Naive thymus-derived CD8-positive, alpha-beta T cell (primary cell): ENCODE measurements at regions not wholly inside any gene's neighbourhood (a gene's known extent, or its start where the extent isn't known, plus 50 kb on each side); places are given as distances from the start of the nearest gene placed in this dataset.

Source experiments
- ATAC-seq, 2 donors: fragments of 150-1000 bp; cut with Tn5 transposase in 1 of 2; sonication (Bioruptor Pico), chemical (Tn5 transposase) in 1 of 2; 1 replicate in 1 of 2; 2 replicates in 1 of 2; pipeline ENCODE4 v1.10.0; 2021; ENCODE audit warnings: mild to moderate bottlenecking in 2 of 2, moderate library complexity in 2 of 2
- POLR2A ChIA-PET: fragments of 350-600 bp; sonication (Branson Sonifier 250); formaldehyde crosslinking; loops from one replicate; lab custom pipeline; 2021; ENCODE audit warnings: antibody characterized with exemption; lab: Charles Lee
- DNase-seq, 10 donors: peaks; one replicate each; pipeline versions ENCODE4 v3.0.0 to v3.0.0-alpha.2; 2020 to 2022
- H3K27ac Mint-ChIP-seq, 10 donors: one replicate each; pipeline ENCODE4 v1.8.0; 2020 to 2022; ENCODE audit warnings: mild to moderate bottlenecking in 10 of 10, mixed read lengths in 10 of 10, moderate library complexity in 4 of 10, inconsistent platforms in 1 of 10
- H3K27me3 Mint-ChIP-seq, 5 donors: one replicate each; pipeline ENCODE4 v1.8.0; 2021 to 2022; ENCODE audit warnings: mixed read lengths in 5 of 5
- H3K36me3 Mint-ChIP-seq, 3 donors: one replicate each; pipeline ENCODE4 v1.8.0; 2020 to 2022; ENCODE audit warnings: mixed read lengths in 3 of 3, mild to moderate bottlenecking in 2 of 3, inconsistent platforms in 1 of 3
- H3K4me1 Mint-ChIP-seq, 4 donors: one replicate each; pipeline ENCODE4 v1.8.0; 2021 to 2022; ENCODE audit warnings: mixed read lengths in 4 of 4
- H3K4me3 Mint-ChIP-seq, 10 donors: one replicate each; pipeline ENCODE4 v1.8.0; 2020 to 2022; ENCODE audit warnings: mild to moderate bottlenecking in 10 of 10, mixed read lengths in 10 of 10, moderate library complexity in 6 of 10, inconsistent platforms in 1 of 10
- H3K9me3 Mint-ChIP-seq, 9 donors: one replicate each; pipeline ENCODE4 v1.8.0; 2020 to 2022; ENCODE audit warnings: mixed read lengths in 9 of 9, mild to moderate bottlenecking in 3 of 9, inconsistent platforms in 1 of 9, moderate library complexity in 1 of 9

DNA sequence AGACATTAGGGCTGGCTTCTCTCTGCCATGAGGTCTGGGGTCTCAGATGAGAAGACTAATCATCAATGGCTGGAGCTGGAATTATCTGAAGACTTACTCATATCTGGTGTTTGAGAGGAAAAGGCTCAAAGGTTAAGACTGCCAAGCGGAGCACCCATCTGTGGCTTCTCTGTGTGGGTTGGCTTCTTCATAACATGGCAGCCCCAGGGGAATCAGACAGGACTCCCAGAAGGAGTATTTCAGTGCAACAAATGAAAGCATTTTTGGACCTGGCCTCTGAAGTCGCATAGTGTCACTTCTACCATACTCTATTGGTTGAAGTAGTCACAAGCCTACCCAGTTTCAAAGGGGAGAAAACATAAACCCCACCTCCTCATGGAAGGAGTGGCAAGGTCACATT lies 171.8 kb upstream of the KRR1 start:
- Mint-ChIP-seq H3K9me3 (peaks cover 0 to 8% (median 2%) of the 10 kb centered on the region in 9 donors), H3K27ac (no peak overlapping the region), H3K4me3 (no peak overlapping the region), H3K36me3 (no peaks in the 10 kb centered on the region), H3K4me1 (no peaks in the 10 kb centered on the region), H3K27me3 (peaks cover 0 to 3% (median 0%) of the 10 kb centered on the region in 5 donors)
- no peak for DNase-seq
- POLR2A ChIA-PET, result no interaction called here
- ATAC-seq, result no peak

DNA sequence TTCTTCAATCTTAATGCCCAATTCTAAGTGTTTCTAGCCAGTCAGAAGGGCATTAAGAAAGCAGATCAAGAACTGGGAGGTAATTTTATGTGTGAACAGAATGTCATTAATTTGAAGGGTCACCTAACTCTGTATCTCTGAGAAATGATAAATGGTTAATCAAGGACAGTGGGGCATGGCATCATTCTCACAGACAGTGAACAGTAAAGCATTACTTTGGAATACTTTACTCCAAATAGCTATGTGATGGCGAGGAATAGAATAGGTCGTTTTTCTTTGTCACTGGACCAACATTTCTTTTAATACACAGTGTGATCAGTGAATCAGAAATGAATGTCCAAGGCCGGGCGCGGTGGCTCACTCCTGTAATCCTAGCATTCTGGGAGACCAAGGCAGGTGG lies 166.1 kb upstream of the KRR1 start:
- peaks cover 0 to 8% (median 2%) of the 10 kb centered on the region in 9 donors for H3K9me3 Mint-ChIP-seq
- ATAC-seq, result no peak
- DNase-seq, result no peak
- no peaks in the 10 kb centered on the region for H3K36me3 Mint-ChIP-seq
- POLR2A ChIA-PET, result no interaction called here
- no peak overlapping the region for H3K4me3 Mint-ChIP-seq
- peaks cover 0 to 4% (median 2%) of the 10 kb centered on the region in 5 donors for H3K27me3 Mint-ChIP-seq
- no peak overlapping the region for H3K27ac Mint-ChIP-seq
- H3K4me1 Mint-ChIP-seq, result no peaks in the 10 kb centered on the region

DNA sequence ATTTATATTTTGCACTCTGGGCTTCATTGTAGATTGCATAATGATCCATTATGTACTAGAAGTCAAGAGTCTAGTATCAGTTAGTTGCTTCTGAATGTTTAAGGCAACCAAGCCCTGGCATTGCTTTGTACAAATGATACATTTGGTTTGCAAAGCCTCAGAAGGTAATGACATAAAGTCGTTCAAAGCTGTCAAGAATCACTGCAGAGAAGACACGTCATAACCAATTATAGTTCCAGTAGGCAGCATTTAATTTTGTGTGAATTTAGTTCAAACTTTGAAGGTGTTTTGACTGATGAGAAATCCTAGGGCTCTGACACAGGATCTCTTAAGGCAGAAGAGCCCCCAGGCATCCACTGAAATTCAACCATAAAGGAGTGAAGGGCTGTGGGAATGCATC lies 163.0 kb upstream of the KRR1 start:
- H3K9me3 Mint-ChIP-seq, result no peaks in the 10 kb centered on the region
- no peak for DNase-seq
- H3K27ac Mint-ChIP-seq, result no peak overlapping the region
- no peaks in the 10 kb centered on the region for H3K4me1 Mint-ChIP-seq
- no peaks in the 10 kb centered on the region for H3K36me3 Mint-ChIP-seq
- no peak overlapping the region for H3K4me3 Mint-ChIP-seq
- peaks cover 0 to 4% (median 1%) of the 10 kb centered on the region in 5 donors for H3K27me3 Mint-ChIP-seq
- ATAC-seq, result no peak
- POLR2A ChIA-PET, result no interaction called here

DNA sequence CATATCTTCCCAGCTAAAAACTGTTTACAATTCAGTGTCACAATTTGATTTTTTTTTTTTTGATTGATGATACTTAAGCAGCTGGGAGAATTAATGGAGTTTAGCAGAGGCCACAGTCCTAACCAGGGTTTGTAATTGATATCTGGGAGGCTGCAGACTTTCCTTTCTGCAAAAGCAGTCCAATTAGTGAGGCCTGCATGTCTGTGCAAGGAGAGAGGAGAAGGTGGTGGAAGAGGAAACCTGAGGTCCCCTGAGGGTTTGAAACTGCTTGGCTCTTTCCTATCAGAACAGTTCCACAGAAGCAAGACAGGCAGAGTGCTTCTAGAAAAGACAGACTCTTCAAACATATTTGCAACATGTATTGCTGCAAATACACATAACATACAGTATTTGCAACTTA lies 160.8 kb upstream of the KRR1 start:
- Mint-ChIP-seq H3K4me3 (no peak overlapping the region), H3K4me1 (no peaks in the 10 kb centered on the region), H3K36me3 (no peaks in the 10 kb centered on the region), H3K9me3 (no peaks in the 10 kb centered on the region), H3K27ac (no peak overlapping the region), H3K27me3 (no peaks in the 10 kb centered on the region)
- POLR2A ChIA-PET, result no interaction called here
- ATAC-seq (no peak), DNase-seq (no peak)

DNA sequence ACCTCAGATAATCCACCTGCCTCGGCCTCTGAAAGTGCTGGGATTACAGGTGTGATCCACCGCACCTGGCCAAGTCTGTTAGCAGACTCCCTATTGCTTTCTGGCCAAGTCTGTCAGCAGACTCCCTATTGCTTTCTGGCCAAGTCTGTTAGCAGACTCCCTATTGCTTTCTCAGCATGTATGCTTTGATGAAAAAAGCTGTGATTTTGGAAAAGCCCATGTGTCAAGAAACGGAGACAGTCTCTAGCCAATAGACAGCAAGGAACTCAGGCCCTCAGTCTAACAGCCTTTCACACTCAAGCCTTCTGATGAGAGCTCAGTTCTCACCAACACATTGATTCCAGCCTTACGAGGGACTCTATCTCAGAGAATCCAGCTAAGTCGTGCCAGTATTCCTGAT lies 158.8 kb upstream of the KRR1 start:
- Mint-ChIP-seq H3K4me1 (no peaks in the 10 kb centered on the region), H3K36me3 (no peaks in the 10 kb centered on the region), H3K27me3 (no peaks in the 10 kb centered on the region), H3K27ac (no peak overlapping the region), H3K9me3 (no peaks in the 10 kb centered on the region), H3K4me3 (no peak overlapping the region)
- ATAC-seq (no peak), DNase-seq (no peak)
- POLR2A ChIA-PET, result no interaction called here

DNA sequence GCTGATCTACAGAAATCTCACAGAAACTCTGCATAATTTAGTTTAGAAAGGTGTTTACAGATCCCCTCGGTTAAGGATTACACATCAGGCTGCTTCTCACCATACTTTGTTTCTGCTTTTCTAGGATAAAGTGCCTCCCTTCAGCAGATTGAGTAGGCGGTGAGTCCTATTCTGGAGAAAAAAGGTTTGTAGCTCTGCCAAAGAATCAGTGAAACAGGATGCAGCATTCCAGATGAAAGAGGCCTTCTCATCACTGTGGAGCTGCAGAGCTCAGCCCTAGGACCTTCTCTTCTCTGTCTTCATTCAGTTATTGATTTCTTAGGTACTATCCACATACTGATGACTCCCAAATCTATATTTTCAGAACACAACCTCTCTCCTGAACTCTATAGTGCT lies 155.5 kb upstream of the KRR1 start:
- Mint-ChIP-seq H3K27ac (no peak overlapping the region), H3K9me3 (no peaks in the 10 kb centered on the region), H3K27me3 (no peaks in the 10 kb centered on the region), H3K4me1 (no peaks in the 10 kb centered on the region), H3K36me3 (no peaks in the 10 kb centered on the region), H3K4me3 (no peak overlapping the region)
- ATAC-seq (no peak), DNase-seq (no peak)
- POLR2A ChIA-PET, result no interaction called here

DNA sequence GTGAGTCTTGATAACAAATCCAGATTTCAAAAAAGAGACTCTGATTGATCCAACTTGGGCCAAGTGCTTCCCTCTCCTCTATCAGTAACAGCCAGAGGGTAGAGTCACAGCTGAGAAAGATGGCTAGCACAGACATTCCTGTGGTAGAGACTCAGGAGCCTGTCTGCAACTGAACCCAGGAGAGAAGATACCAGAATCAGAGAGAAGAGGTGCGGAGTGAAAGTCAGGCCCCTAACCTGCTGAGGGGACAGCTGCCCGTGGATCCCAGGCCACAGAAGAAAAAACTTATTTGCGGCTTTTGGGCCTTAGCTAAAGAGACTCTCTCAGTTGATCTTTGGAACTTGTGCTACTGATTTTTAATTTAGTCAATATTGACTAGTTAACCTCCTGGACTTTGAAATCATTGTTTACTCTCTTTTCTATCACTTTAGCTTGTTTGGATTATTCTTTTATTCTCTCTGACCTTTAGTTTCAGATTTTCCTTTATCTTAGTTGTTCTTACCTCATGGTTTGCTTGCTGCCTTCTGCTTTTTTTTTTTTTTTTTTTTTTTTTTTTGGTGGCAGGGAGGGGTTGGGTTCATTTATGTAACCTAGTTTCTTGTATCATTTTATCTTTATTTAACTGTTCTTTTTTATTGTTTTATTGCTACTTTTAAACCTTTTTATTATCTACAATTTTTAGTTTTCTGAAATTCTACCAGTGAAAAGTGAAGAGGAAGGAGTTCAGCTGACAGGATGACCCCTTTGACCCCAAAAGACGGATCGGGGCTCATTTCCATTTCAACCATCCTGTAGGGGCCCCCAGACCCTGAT lies 154.9 kb upstream of the KRR1 start:
- H3K9me3 Mint-ChIP-seq, result no peaks in the 10 kb centered on the region
- POLR2A ChIA-PET, result no interaction called here
- no peaks in the 10 kb centered on the region for H3K36me3 Mint-ChIP-seq
- peak overlapping the region in 1 of 10 donors; percentile 32 for H3K27ac Mint-ChIP-seq
- DNase-seq, result no peak
- ATAC-seq, result no peak
- no peak overlapping the region for H3K4me3 Mint-ChIP-seq
- no peaks in the 10 kb centered on the region for H3K4me1 Mint-ChIP-seq
- H3K27me3 Mint-ChIP-seq, result no peaks in the 10 kb centered on the region

DNA sequence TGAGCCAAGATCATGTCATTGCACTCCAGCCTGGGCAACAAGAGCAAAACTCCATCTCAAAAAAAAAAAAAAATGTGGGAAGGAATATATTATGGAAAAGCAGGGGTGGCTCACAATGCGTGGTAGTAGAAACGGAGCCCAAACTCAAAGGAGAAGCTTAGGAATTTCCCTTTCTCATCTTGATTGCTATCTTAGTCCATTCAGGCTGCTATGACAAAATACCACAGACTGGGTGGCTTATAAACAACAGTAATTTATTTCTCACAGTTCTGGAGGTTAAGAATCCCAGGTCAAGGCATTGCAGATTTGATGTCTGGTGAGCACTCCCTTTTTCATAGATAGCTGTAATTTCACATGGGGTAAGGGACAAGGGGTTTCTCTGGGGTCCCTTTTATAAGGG lies 153.8 kb upstream of the KRR1 start:
- Mint-ChIP-seq H3K4me1 (no peaks in the 10 kb centered on the region), H3K27ac (no peak overlapping the region), H3K36me3 (no peaks in the 10 kb centered on the region), H3K9me3 (no peaks in the 10 kb centered on the region), H3K4me3 (no peak overlapping the region), H3K27me3 (no peaks in the 10 kb centered on the region)
- DNase-seq (no peak), ATAC-seq (no peak)
- POLR2A ChIA-PET, result no interaction called here

DNA sequence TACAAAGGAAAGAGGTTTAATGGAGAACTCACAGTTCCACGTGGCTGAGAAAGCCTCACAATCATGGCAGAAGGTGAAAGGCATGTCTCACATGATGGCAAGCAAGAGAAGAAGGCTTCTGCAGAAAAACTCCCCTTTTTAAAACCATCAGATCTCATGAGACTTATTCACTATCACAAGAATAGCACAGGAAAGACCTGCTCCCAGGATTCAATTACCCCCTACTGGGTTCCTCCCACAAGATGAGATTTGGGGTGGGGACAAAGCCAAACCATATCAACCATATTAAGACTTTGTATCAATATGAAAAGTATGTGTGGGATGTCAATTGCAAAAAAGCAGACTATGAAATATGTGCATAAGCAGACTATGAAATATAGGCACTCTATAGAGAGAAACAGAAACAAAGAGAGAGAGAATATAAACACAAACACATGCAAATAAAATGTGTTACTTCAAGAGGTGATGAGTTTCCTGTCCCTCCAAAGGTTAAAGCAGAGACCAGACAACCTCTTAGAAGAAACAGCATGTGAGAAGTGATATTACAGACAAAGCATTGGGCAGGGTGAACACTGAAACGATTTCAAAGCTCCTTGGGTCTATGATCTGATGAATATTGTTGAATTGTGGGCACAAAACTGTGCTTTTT lies 151.2 kb upstream of the KRR1 start:
- POLR2A ChIA-PET, result no interaction called here
- ATAC-seq (no peak), DNase-seq (no peak)
- no peaks in the 10 kb centered on the region for H3K9me3 Mint-ChIP-seq
- no peak overlapping the region for H3K4me3 Mint-ChIP-seq
- H3K36me3 Mint-ChIP-seq, result no peaks in the 10 kb centered on the region
- no peak overlapping the region for H3K27ac Mint-ChIP-seq
- peaks cover 0 to 2% (median 0%) of the 10 kb centered on the region in 4 donors for H3K4me1 Mint-ChIP-seq
- no peaks in the 10 kb centered on the region for H3K27me3 Mint-ChIP-seq

DNA sequence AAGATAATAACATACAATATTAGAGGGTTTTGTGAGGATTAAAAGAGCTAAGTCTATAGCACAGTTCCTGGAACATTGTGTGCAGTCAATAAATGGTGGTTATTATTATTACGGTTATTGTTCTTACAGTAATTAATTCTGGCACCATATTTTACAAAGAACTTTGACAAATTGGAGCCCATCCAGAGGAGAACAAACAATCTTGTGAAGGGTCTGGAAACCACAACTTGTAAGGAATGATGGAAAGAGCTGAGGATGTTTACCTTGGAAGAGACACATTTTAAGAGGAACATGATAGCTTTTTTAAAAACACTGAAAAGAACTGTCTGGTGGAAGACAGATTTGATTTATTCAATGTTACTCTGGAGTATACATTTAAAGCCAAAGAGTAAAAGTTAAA lies 150.5 kb upstream of the KRR1 start:
- Mint-ChIP-seq H3K36me3 (no peaks in the 10 kb centered on the region), H3K4me3 (no peak overlapping the region), H3K27ac (no peak overlapping the region), H3K27me3 (no peaks in the 10 kb centered on the region), H3K4me1 (peaks cover 0 to 2% (median 0%) of the 10 kb centered on the region in 4 donors), H3K9me3 (no peaks in the 10 kb centered on the region)
- DNase-seq (no peak), ATAC-seq (no peak)
- POLR2A ChIA-PET, result no interaction called here

DNA sequence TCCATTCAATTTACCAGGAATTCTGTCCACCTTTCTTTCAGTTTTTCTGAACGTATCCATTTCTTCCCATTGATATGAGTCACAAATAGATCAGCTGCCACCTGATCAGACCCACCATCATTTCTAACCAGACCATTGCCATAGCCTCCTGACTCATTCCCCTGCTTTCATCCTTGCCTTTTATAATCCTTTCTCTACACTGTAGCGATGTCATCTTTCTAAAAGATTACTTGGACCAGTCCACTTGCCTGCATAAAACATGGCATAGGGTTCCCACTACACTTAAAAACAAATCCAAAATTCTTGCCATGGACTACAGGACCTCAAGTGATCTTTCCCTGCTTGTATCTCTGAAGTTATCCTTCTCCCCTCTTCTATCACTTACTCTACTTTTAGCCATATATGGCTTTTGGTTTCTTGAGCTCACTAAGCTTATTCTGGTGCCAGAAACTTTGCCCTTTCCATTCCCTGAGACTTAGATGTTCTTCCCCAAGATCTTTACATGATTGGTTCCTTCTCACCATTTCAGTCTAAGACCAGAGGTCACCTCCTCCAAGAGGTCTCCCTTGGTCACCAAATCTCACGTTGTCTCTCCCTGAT lies 149.5 kb upstream of the KRR1 start:
- H3K4me3 Mint-ChIP-seq, result no peak overlapping the region
- POLR2A ChIA-PET, result no interaction called here
- H3K27me3 Mint-ChIP-seq, result no peaks in the 10 kb centered on the region
- ATAC-seq (no peak), DNase-seq (no peak)
- H3K9me3 Mint-ChIP-seq, result no peaks in the 10 kb centered on the region
- no peaks in the 10 kb centered on the region for H3K36me3 Mint-ChIP-seq
- peaks cover 0 to 2% (median 0%) of the 10 kb centered on the region in 4 donors for H3K4me1 Mint-ChIP-seq
- H3K27ac Mint-ChIP-seq, result no peak overlapping the region

DNA sequence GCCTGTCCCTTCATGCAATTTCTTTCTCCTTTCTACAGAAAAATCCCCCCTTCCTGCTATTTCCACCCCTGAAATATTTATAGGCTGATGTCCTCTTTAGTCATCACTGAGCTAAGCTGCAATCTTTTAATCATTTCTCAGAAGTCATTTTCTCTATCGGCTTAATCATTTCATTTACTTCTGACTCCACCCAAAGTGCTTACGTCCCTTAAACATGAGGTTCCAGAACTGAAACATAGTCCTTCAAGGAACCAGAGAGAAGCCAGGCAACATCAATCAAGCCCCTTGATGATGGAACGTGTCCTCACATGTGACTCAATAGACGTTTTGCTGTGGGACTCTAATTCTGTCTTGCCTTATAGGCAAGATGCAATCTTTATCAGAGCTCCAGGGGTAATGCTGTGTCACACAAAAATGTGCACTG lies 148.7 kb upstream of the KRR1 start:
- no peaks in the 10 kb centered on the region for H3K9me3 Mint-ChIP-seq
- ATAC-seq, result no peak
- no peak overlapping the region for H3K27ac Mint-ChIP-seq
- H3K4me3 Mint-ChIP-seq, result no peak overlapping the region
- no peak for DNase-seq
- no peaks in the 10 kb centered on the region for H3K36me3 Mint-ChIP-seq
- POLR2A ChIA-PET, result no interaction called here
- H3K4me1 Mint-ChIP-seq, result peaks cover 0 to 8% (median 5%) of the 10 kb centered on the region in 4 donors
- H3K27me3 Mint-ChIP-seq, result no peaks in the 10 kb centered on the region
